Ishikawa (cell line): ENCODE measurements at regions not wholly inside any gene's neighbourhood (a gene's known extent, or its start where the extent isn't known, plus 50 kb on each side); places are given as distances from the start of the nearest gene placed in this dataset.

ENCODE experiments used
- NFIC ChIP-seq: IDR thresholded peaks from 2 replicates; pipeline ENCODE4 v1.6.1; 2012
- TAF1 ChIP-seq: IDR thresholded peaks from 2 replicates; pipeline ENCODE4 v1.6.1; 2012; ENCODE audit warnings: low read depth, mild to moderate bottlenecking
- YY1 ChIP-seq: IDR thresholded peaks from 2 replicates; pipeline ENCODE4 v1.6.1; 2012; ENCODE audit warnings: low read depth
- TF ChIP-seq, protein P1 (sequence below): IDR thresholded peaks from 2 replicates; pipeline ENCODE4 v1.6.1; 2012; ENCODE audit warnings: low read depth, mild to moderate bottlenecking

- TF ChIP-seq YY1 = no peak
- TF ChIP-seq TAF1 = no peak
- TF ChIP-seq, protein P1, sequence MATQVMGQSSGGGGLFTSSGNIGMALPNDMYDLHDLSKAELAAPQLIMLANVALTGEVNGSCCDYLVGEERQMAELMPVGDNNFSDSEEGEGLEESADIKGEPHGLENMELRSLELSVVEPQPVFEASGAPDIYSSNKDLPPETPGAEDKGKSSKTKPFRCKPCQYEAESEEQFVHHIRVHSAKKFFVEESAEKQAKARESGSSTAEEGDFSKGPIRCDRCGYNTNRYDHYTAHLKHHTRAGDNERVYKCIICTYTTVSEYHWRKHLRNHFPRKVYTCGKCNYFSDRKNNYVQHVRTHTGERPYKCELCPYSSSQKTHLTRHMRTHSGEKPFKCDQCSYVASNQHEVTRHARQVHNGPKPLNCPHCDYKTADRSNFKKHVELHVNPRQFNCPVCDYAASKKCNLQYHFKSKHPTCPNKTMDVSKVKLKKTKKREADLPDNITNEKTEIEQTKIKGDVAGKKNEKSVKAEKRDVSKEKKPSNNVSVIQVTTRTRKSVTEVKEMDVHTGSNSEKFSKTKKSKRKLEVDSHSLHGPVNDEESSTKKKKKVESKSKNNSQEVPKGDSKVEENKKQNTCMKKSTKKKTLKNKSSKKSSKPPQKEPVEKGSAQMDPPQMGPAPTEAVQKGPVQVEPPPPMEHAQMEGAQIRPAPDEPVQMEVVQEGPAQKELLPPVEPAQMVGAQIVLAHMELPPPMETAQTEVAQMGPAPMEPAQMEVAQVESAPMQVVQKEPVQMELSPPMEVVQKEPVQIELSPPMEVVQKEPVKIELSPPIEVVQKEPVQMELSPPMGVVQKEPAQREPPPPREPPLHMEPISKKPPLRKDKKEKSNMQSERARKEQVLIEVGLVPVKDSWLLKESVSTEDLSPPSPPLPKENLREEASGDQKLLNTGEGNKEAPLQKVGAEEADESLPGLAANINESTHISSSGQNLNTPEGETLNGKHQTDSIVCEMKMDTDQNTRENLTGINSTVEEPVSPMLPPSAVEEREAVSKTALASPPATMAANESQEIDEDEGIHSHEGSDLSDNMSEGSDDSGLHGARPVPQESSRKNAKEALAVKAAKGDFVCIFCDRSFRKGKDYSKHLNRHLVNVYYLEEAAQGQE = no peak
- no peak for TF ChIP-seq NFIC
Measured at GRCh38 chr2:2754940-2755339, 423.9 kb upstream of the MYT1L start.
